ENCODE measurements at regions not wholly inside any gene's neighbourhood (a gene's known extent, or its start where the extent isn't known, plus 50 kb on each side); places are given as distances from the start of the nearest gene placed in this dataset.
A peak's percentile ranks its signal among the peaks of the same experiment; 100 is the strongest.

DNA sequence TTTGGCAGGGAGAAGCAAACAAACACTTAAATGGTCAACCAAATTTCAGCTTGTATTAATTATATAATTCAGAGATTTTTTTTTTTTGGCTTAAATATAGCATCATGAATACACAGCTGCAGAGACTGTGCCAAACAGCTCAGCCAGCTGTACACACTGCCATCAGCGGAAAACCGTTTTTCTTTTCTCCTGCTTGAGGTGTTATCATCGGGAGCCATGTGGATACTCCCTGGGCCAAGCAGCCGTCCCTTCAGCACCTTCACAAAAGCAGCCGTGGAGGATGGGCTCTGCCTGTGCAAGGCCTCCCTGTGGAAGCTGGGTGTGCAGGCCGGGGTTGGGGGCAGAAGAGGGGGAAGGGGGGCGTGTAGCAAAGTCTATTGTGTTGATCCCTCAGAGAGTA is 85.0 kb downstream of the NUF2 start:
- H3K4me1 ChIP-seq, result peaks cover 0 to 20% (median 16%) of the 10 kb centered on the region in 4 donors
- H3K27ac ChIP-seq (replicated peaks in 1 of 4), result peak overlapping the region in 1 of 4 donors; percentile 1
- no peak for DNase-seq (ENCODE audit: extremely low spot score)
- H3K27me3 ChIP-seq, result no peaks in the 10 kb centered on the region
- H3K36me3 ChIP-seq, result no peaks in the 10 kb centered on the region
- no peak for TF ChIP-seq EP300 (IDR thresholded peaks at IDR 0.05)
- TF ChIP-seq POLR2AphosphoS5 (IDR thresholded peaks at IDR 0.05), result no peak
- TF ChIP-seq POLR2A (IDR thresholded peaks at IDR 0.05; ENCODE audit: low read depth), result no peak
- H3K4me3 ChIP-seq, result no peak overlapping the region
- whole genome bisulfite sequencing, result 42% methylated on average over 7 of the region's 7 CpGs
- H3K9me3 ChIP-seq, result no peaks in the 10 kb centered on the region
- intact Hi-C loops (cut with DNase I), result loop anchor here (5.0 kb wide), 1 partner anchor 1671 kb away; no protein-coding TSS in a partner anchor

DNA sequence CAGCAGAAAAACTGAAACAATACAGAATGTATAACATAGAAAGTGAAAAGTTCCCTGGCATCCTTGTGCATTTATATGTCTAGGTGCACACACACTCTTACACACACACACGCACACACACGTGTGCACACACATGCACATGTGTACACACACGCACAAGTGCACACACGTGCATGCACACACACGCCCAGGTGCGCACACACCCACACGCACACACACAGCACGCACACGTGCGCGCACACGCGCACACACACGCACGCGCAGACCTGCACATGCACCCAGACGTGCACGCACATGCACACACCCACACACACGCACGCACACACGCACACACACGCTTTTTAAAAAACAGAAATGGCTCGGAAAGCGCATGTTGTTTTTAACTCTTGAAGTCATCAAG is 86.5 kb downstream of the NUF2 start:
- 91% methylated on average over 24 of the region's 24 CpGs for WGBS
- TF ChIP-seq POLR2AphosphoS5 (IDR thresholded peaks at IDR 0.05), result no peak
- TF ChIP-seq POLR2A (IDR thresholded peaks at IDR 0.05; ENCODE audit: low read depth), result no peak
- TF ChIP-seq, protein P1, sequence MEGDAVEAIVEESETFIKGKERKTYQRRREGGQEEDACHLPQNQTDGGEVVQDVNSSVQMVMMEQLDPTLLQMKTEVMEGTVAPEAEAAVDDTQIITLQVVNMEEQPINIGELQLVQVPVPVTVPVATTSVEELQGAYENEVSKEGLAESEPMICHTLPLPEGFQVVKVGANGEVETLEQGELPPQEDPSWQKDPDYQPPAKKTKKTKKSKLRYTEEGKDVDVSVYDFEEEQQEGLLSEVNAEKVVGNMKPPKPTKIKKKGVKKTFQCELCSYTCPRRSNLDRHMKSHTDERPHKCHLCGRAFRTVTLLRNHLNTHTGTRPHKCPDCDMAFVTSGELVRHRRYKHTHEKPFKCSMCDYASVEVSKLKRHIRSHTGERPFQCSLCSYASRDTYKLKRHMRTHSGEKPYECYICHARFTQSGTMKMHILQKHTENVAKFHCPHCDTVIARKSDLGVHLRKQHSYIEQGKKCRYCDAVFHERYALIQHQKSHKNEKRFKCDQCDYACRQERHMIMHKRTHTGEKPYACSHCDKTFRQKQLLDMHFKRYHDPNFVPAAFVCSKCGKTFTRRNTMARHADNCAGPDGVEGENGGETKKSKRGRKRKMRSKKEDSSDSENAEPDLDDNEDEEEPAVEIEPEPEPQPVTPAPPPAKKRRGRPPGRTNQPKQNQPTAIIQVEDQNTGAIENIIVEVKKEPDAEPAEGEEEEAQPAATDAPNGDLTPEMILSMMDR (IDR thresholded peaks at IDR 0.05), result no peak
- no peak for TF ChIP-seq EP300 (IDR thresholded peaks at IDR 0.05)
- no peaks in the 10 kb centered on the region for H3K27me3 ChIP-seq
- H3K9me3 ChIP-seq, result no peaks in the 10 kb centered on the region
- H3K27ac ChIP-seq (replicated peaks in 1 of 4), result no peak overlapping the region
- H3K4me3 ChIP-seq, result no peak overlapping the region
- H3K4me1 ChIP-seq, result peaks cover 0 to 20% (median 16%) of the 10 kb centered on the region in 4 donors
- intact Hi-C loops (cut with DNase I), result loop anchor here (5.0 kb wide), 1 partner anchor 1669 kb away; no protein-coding TSS in a partner anchor
- no peaks in the 10 kb centered on the region for H3K36me3 ChIP-seq
- no peak for DNase-seq (ENCODE audit: extremely low spot score)

DNA sequence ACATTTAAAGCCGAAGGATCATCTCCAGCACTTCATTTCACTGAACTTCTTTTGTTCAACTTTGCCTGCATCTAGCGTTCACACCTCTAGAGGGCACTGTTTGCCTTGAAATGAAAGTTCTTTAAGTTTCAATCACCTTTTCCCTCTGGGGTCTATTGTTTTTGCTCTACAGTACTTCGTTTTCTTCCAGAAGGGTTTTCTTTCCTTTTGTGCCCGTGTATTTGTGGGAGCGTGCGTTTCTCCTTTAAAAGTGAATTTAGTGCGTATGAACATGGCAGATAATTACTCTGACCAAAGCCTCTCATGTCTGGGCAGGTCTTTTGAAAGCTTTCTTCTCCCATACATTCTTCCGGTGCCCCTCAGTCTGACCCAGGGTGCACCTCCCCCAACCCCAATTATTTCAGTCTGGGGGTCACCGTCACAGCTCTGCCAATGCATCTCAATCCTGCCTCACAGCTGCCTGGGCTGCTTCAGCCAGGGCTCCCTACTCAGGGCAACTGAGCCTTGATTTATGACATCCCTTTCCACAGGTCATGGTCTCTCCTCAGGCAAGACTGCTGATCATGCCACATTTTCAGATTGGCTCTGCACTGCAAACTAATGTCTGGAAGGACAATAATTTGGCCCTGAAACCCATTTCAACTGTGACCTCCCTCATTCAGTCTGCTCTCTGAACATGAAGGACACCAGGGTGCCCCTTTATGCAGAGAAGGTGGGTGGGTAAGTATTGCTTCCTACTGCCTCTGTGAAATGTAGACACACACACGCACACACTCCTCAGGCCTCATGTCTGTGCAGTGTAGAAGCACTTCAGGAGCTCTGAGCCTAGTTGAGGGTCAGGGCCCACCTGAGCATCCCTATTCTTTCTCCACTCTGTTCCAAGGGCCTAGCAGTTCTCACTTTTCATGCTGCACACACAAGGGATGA is 88.6 kb downstream of the NUF2 start:
- Histone ChIP-seq H3K9me3 (no peaks in the 10 kb centered on the region), H3K4me1 (peaks cover 0 to 20% (median 16%) of the 10 kb centered on the region in 4 donors), H3K27ac (replicated peaks in 1 of 4) (no peak overlapping the region), H3K4me3 (no peak overlapping the region), H3K27me3 (no peaks in the 10 kb centered on the region), H3K36me3 (no peaks in the 10 kb centered on the region)
- no peak for DNase-seq (ENCODE audit: extremely low spot score)
- WGBS, result 35% methylated on average over 10 of the region's 10 CpGs
- intact Hi-C loops (cut with DNase I), result no loop called here
- no peak for TF ChIP-seq POLR2A (IDR thresholded peaks at IDR 0.05; ENCODE audit: low read depth)
- TF ChIP-seq, protein P1 (IDR thresholded peaks at IDR 0.05), result peak; percentile 62 to 76 (median 65)

DNA sequence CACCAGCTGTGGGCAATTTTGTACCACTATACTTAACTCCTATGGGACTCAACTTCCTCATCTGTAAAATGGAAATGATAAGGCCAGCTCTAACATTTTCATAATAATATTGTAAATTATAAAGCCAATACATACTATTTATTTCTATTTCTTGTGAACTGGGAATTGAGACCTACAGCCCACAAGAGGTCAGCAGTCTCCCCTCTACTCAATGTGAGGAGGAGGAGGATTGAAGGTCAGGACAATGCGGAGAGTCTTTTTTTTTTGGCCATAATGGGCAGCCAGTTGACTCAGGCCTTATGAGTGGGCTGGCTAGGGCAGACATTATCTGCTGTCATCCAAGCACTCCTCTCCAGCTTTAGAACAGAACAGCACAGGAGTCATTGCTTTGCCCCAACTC is 90.5 kb downstream of the NUF2 start:
- 93% methylated on average over 1 of the region's 1 CpG for WGBS
- no peaks in the 10 kb centered on the region for H3K27me3 ChIP-seq
- DNase-seq (ENCODE audit: extremely low spot score), result no peak
- H3K4me1 ChIP-seq, result peaks cover 0 to 7% (median 3%) of the 10 kb centered on the region in 4 donors
- H3K4me3 ChIP-seq, result no peak overlapping the region
- H3K27ac ChIP-seq (replicated peaks in 1 of 4), result no peak overlapping the region
- TF ChIP-seq POLR2A (IDR thresholded peaks at IDR 0.05; ENCODE audit: low read depth) (no peak), EP300 (IDR thresholded peaks at IDR 0.05) (no peak), POLR2AphosphoS5 (IDR thresholded peaks at IDR 0.05) (no peak)
- TF ChIP-seq, protein P1 (IDR thresholded peaks at IDR 0.05), result no peak
- no peaks in the 10 kb centered on the region for H3K9me3 ChIP-seq
- intact Hi-C loops (cut with DNase I), result no loop called here
- H3K36me3 ChIP-seq, result no peaks in the 10 kb centered on the region

DNA sequence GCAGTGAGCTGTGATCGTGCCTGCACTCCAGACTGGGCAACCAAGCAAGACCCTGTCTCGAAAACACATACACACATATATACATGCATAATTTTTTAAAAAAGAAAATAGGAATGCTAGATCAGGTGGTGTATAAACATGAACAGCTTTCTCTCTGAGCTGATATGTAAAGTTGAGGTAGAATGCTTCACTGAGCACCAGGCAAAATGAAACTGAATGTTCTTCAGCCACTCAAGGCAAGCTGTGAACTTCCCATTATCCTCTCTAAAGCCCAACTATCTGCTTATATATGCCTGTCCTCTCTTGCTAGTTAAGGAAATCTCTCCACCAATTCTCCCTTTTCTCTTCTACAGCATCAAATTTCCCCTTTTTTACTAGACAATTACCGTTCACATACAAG is 93.0 kb downstream of the NUF2 start:
- Histone ChIP-seq H3K27me3 (no peaks in the 10 kb centered on the region), H3K4me1 (peaks cover 0 to 5% (median 0%) of the 10 kb centered on the region in 4 donors), H3K36me3 (no peaks in the 10 kb centered on the region), H3K4me3 (no peak overlapping the region), H3K9me3 (no peaks in the 10 kb centered on the region), H3K27ac (replicated peaks in 1 of 4) (no peak overlapping the region)
- WGBS, result 88% methylated on average over 3 of the region's 3 CpGs
- TF ChIP-seq, protein P1 (IDR thresholded peaks at IDR 0.05), result no peak
- TF ChIP-seq POLR2AphosphoS5 (IDR thresholded peaks at IDR 0.05) (no peak), EP300 (IDR thresholded peaks at IDR 0.05) (no peak), POLR2A (IDR thresholded peaks at IDR 0.05; ENCODE audit: low read depth) (no peak)
- DNase-seq (ENCODE audit: extremely low spot score), result no peak
- intact Hi-C loops (cut with DNase I), result no loop called here
